ENCODE measurements at regions not wholly inside any gene's neighbourhood (a gene's known extent, or its start where the extent isn't known, plus 50 kb on each side); places are given as distances from the start of the nearest gene placed in this dataset.

GRCh38 chr17:70955441-70955840 lies 786.1 kb downstream of the KCNJ2 start:
- TF ChIP-seq GATA2 (IDR thresholded peaks at IDR 0.05; ENCODE audit: insufficient read depth, insufficient read length, low read depth, low read length) (no peak), POLR2AphosphoS5 (IDR thresholded peaks at IDR 0.05; ENCODE audit: insufficient read depth, low read depth, low read length) (no peak), MAX (IDR thresholded peaks at IDR 0.05; ENCODE audit: insufficient read depth, insufficient read length) (no peak), CTCF (IDR thresholded peaks at IDR 0.05; ENCODE audit: extremely low read depth in 1 of 2, insufficient read depth in 1 of 2, low read depth in 1 of 2, low read length in 2 of 2) (no peak), POLR2A (IDR thresholded peaks at IDR 0.05; ENCODE audit: low read depth, low read length) (no peak), MYC (IDR thresholded peaks at IDR 0.05; ENCODE audit: low read depth, low read length) (no peak), JUN (IDR thresholded peaks at IDR 0.05; ENCODE audit: borderline replicate concordance, insufficient read depth, insufficient read length, low read depth) (no peak), FOS (IDR thresholded peaks at IDR 0.05; ENCODE audit: borderline replicate concordance, insufficient read depth, low read length) (no peak), EZH2 (IDR thresholded peaks at IDR 0.05; ENCODE audit: borderline replicate concordance, low read depth, low read length, severe bottlenecking) (no peak)

More at GRCh38 chr17:70955441-70955840, 786.1 kb downstream of the KCNJ2 start:
- BruUV-seq (replicated peaks) = no TSS peak
- Histone ChIP-seq H3K9me1 (replicated peaks; ENCODE audit: control insufficient read depth, extremely low read depth, insufficient read depth, low read length) (no peaks in the 10 kb centered on the region), H3K4me3 (replicated peaks in 1 of 3; ENCODE audit: insufficient read depth in 1 of 3, low read depth in 1 of 3, low read length in 3 of 3) (no peak overlapping the region), H3K4me1 (ENCODE audit: control insufficient read depth, extremely low read depth, insufficient read depth, low read length) (no peaks in the 10 kb centered on the region), H2AFZ (ENCODE audit: low read depth, low read length) (no peak overlapping the region), H3K4me2 (ENCODE audit: insufficient read depth, low read length) (no peak overlapping the region), H4K20me1 (replicated peaks; ENCODE audit: control insufficient read depth, extremely low read depth, insufficient read depth, low read length) (no peaks in the 10 kb centered on the region), H3K27ac (ENCODE audit: insufficient read depth, low read depth, low read length) (no peak overlapping the region), H3K27me3 (ENCODE audit: control insufficient read depth in 2 of 2, insufficient read depth in 2 of 2, low read length in 2 of 2) (no peaks in the 10 kb centered on the region), H3K9ac (replicated peaks; ENCODE audit: extremely low read depth, insufficient read depth, low read length) (no peak overlapping the region), H3K9me3 (replicated peaks; ENCODE audit: control insufficient read depth, insufficient read depth, low read length) (peaks cover 2% of the 10 kb centered on the region), H3K79me2 (ENCODE audit: control insufficient read depth, insufficient read depth, low read length) (no peaks in the 10 kb centered on the region), H3K36me3 (ENCODE audit: control insufficient read depth in 2 of 2, extremely low read depth in 1 of 2, insufficient read depth in 2 of 2, low read length in 2 of 2) (no peaks in the 10 kb centered on the region)
- ChIA-PET CTCF (no interaction called here), POLR2A (no interaction called here)
- intact Hi-C loops (cut with micrococcal nuclease) = no loop called here
- dilution Hi-C loops (cut with MboI; ENCODE audit: extremely low pct_ligation_motif_present, low sequenced_read_pairs) = no loop called here
- no peak for FAIRE-seq
- DNase-seq (ENCODE audit: low read depth, low spot score) = no peak

All from endothelial cell of umbilical vein (primary cell).